ENCODE measurements at regions not wholly inside any gene's neighbourhood (a gene's known extent, or its start where the extent isn't known, plus 50 kb on each side); places are given as distances from the start of the nearest gene placed in this dataset.

GRCh38 chr10:2119316-2119715 lies 382.0 kb upstream of the ADARB2 start:
- DNase-seq (ENCODE audit: low spot score) (no peak), ATAC-seq (no peak)
- Histone ChIP-seq H3K4me2 (no peak overlapping the region), H3K9me2 (ENCODE audit: insufficient read depth) (peaks cover 3% of the 10 kb centered on the region; the same call in 1 of the 2 replicates), H3K27me3 (ENCODE audit: insufficient read depth) (no peaks in the 10 kb centered on the region), H3K36me3 (ENCODE audit: insufficient read depth) (no peaks in the 10 kb centered on the region), H2AFZ (no peak overlapping the region), H4K20me1 (replicated peaks; ENCODE audit: insufficient read depth) (no peaks in the 10 kb centered on the region), H3K79me2 (replicated peaks; ENCODE audit: insufficient read depth) (no peaks in the 10 kb centered on the region), H3K4me1 (ENCODE audit: insufficient read depth) (no peaks in the 10 kb centered on the region), H3K27ac (ENCODE audit: low read depth) (no peak overlapping the region), H3F3A (replicated peaks; ENCODE audit: low read depth) (no peaks in the 10 kb centered on the region), H3K4me3 (no peak overlapping the region)
- no peak overlapping the region for H3K27ac Mint-ChIP-seq
- peaks cover 5% of the 10 kb centered on the region for H3K4me1 Mint-ChIP-seq
- H3K9me3 Mint-ChIP-seq = peaks cover 10% of the 10 kb centered on the region
- peaks cover 5% of the 10 kb centered on the region for H3K27me3 Mint-ChIP-seq (ENCODE audit: insufficient read depth, low read depth, poor library complexity)
- no peak for TF ChIP-seq POLR2AphosphoS5 (IDR thresholded peaks at IDR 0.05; ENCODE audit: low read depth)
- no peak overlapping the region for H3K4me3 Mint-ChIP-seq
- peaks cover 7% of the 10 kb centered on the region for H3K36me3 Mint-ChIP-seq (ENCODE audit: low read depth)

GRCh38 chr10:2118201-2118600 lies 380.9 kb upstream of the ADARB2 start:
- Mint-ChIP-seq H3K27ac (no peak overlapping the region), H3K27me3 (ENCODE audit: insufficient read depth, low read depth, poor library complexity) (peaks cover 5% of the 10 kb centered on the region), H3K4me3 (no peak overlapping the region), H3K9me3 (peaks cover 10% of the 10 kb centered on the region), H3K4me1 (peaks cover 5% of the 10 kb centered on the region), H3K36me3 (ENCODE audit: low read depth) (peaks cover 7% of the 10 kb centered on the region)
- H3K4me2 ChIP-seq = no peak overlapping the region
- no peaks in the 10 kb centered on the region for H3K4me1 ChIP-seq (ENCODE audit: insufficient read depth)
- no peaks in the 10 kb centered on the region for H4K20me1 ChIP-seq (replicated peaks; ENCODE audit: insufficient read depth)
- H3K27me3 ChIP-seq (ENCODE audit: insufficient read depth) = no peaks in the 10 kb centered on the region
- peaks cover 9% of the 10 kb centered on the region; the same call in 1 of the 2 replicates for H3K9me2 ChIP-seq (ENCODE audit: insufficient read depth)
- no peak overlapping the region for H3K4me3 ChIP-seq
- no peak for DNase-seq (ENCODE audit: low spot score)
- no peak for ATAC-seq
- no peaks in the 10 kb centered on the region for H3K79me2 ChIP-seq (replicated peaks; ENCODE audit: insufficient read depth)
- no peak overlapping the region for H2AFZ ChIP-seq
- no peaks in the 10 kb centered on the region for H3F3A ChIP-seq (replicated peaks; ENCODE audit: low read depth)
- H3K27ac ChIP-seq (ENCODE audit: low read depth) = no peak overlapping the region
- H3K36me3 ChIP-seq (ENCODE audit: insufficient read depth) = no peaks in the 10 kb centered on the region
- TF ChIP-seq ZNF462 (CRISPR knock-in tag; IDR thresholded peaks at IDR 0.05) (no peak), ETS1 (IDR thresholded peaks at IDR 0.05) (no peak), POLR2AphosphoS5 (IDR thresholded peaks at IDR 0.05; ENCODE audit: low read depth) (no peak), CREB1 (CRISPR knock-in tag; IDR thresholded peaks at IDR 0.05; ENCODE audit: low read depth) (no peak), JUNB (IDR thresholded peaks at IDR 0.05; ENCODE audit: unreplicated experiment) (no peak), NANOG (IDR thresholded peaks at IDR 0.05; ENCODE audit: borderline replicate concordance) (no peak), ZNF331 (CRISPR knock-in tag; IDR thresholded peaks at IDR 0.05; ENCODE audit: low read depth) (no peak), STAT1 (IDR thresholded peaks at IDR 0.05; ENCODE audit: unreplicated experiment) (no peak), EZH2 (IDR thresholded peaks at IDR 0.05; ENCODE audit: low read depth, unreplicated experiment) (no peak)
- TF ChIP-seq, protein P1, sequence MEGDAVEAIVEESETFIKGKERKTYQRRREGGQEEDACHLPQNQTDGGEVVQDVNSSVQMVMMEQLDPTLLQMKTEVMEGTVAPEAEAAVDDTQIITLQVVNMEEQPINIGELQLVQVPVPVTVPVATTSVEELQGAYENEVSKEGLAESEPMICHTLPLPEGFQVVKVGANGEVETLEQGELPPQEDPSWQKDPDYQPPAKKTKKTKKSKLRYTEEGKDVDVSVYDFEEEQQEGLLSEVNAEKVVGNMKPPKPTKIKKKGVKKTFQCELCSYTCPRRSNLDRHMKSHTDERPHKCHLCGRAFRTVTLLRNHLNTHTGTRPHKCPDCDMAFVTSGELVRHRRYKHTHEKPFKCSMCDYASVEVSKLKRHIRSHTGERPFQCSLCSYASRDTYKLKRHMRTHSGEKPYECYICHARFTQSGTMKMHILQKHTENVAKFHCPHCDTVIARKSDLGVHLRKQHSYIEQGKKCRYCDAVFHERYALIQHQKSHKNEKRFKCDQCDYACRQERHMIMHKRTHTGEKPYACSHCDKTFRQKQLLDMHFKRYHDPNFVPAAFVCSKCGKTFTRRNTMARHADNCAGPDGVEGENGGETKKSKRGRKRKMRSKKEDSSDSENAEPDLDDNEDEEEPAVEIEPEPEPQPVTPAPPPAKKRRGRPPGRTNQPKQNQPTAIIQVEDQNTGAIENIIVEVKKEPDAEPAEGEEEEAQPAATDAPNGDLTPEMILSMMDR (conservative IDR thresholded peaks at IDR 0.05; ENCODE audit: low read depth in 2 of 2) = no peak
